Left forelimb (tissue), 1 donor: ENCODE measurements at regions not wholly inside any gene's neighbourhood (a gene's known extent, or its start where the extent isn't known, plus 50 kb on each side); places are given as distances from the start of the nearest gene placed in this dataset.
A peak's percentile ranks its signal among the peaks of the same experiment; 100 is the strongest.

Experiments used
- DNase-seq: peaks from one replicate; pipeline ENCODE4 v3.0.0-alpha.2; 2018; ENCODE audit warnings: low spot score

GRCh38 chr22:48855593-48856307 is 971.9 kb downstream of the BRD1 start:
- no peak for DNase-seq

GRCh38 chr22:48855013-48855412 is 972.7 kb downstream of the BRD1 start:
- DNase-seq = no peak

- no peak for DNase-seq
Observed at GRCh38 chr22:48853627-48854240, 973.9 kb downstream of the BRD1 start.

DNA sequence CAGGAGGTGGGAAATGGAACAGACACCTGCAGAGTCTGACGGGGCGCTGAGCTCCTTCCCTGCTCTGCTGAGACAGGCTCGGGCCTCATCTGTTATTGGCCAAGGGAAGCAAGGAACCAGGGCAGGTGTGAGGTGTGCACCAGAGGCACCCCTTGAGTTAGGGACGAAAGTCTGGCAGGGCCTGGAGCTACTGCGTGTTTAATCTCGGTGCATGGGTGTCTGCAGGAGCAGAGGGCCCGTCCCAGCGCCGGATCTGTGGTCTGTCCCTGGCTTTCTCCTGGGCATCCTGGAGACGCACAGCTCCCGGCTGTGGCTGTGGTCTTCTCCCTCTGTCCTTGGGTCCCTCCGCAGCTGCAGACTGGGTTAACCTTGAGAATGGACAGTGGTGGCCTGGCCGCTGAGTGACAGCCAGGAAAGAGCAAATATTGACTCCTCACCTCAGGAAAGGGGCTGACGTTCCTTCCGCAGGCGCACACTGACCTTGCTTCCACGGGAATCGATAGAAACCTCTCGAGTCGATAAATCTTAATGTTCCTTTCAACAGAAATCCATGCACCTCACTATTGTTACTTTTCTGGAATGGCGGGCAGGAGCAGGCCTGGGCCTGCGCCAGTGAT is 975.6 kb downstream of the BRD1 start:
- peak; percentile 42 for DNase-seq

- DNase-seq = no peak
Observed at GRCh38 chr22:48850658-48851287, 976.9 kb downstream of the BRD1 start.

DNA sequence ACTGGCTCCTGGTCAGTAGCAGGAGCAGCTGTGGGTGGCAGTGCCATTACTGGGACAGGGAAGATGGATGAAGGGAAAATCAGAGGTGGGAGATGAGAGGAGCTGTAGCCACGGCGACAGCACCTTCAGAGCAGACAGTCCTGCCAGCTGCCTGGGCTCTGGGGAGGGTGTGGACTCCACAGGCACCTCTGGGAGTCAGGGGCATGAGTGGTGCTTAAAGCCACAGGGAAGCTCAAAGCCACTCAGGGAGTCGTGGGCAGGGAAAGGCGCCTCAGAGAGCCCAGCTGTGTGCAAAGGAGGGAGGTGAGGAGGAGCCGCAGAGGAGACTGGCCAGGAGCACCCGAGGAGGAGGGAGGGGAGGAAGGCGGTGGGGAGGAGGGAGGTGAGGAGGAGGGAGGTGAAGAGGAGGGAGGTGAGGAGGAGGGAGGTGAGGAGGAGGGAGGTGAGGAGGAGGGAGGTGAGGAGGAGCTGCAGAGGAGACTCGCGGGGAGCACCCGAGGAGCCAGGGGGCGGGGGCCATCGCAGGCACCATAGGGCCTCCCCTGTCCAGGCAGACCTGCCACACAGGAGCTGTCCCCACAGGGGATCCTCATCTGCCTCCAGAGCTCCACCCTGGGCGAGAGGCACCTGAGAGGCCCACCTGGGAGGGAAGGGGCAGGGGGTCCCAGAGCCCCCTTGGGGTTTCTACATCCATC is 977.6 kb downstream of the BRD1 start:
- DNase-seq = no peak

DNA sequence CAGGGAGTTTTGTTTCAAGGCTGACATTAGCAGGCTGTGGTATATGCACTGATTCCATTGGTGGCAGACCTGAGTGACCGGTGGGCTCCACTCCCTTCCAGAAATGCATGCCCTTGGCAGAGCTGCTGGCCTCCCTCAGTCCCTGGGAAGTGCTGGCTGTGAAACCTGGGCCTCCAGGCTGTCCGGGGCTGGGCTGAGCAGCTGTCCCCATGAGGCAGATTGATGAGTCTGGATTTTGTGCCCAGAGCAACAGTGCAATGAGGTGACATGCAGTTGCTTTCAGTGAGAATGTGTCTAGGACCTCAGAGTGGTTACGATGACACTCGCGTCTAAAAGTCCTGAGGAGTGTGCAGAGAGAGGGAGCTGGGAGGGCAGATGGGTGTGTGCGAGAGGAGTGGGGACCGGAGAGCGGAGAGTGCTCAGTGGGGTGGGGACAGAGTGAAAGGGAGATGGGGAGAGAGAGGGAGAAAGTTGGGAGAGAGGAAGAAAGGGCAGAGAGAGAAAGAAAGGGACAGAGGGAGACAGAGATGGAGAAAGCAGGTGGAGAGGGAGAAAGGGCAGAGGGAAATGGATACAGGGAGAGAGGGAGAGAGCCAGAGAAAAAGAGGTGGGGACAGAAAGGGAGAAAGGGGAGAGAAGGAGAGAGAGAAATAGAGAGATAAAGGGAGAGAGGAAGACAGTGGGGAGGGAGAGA is 978.3 kb downstream of the BRD1 start:
- DNase-seq = no peak

- no peak for DNase-seq
Observed at GRCh38 chr22:48846200-48846599, 981.5 kb downstream of the BRD1 start.

DNA sequence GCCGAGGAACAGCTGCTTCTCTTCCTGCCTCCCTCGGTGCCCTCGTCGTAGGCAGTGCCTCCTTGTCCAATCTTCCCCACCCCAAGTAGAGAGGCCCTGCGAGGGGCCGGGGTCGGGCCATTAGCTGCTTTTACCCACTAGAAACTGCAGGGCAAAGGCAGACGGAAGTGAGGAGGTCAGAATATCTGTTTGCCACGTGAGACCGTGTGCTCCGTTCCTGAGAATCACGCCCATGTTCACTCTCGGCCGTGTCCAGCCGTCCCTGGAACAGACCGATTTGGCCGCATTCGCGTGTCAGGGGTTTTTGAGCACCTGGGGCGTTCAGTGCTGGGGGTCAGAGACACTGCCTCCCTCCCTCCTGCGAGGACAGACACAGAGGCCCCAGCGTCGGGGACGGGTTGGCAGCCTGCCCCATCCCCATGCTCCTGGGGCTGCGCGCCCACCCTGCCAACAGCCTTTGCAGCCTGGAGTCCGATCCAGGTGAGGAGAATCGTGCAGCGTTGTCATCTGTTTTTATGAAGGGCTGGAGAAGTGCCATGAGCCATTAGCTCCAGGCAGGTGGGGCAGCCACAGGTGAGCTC is 982.2 kb downstream of the BRD1 start:
- no peak for DNase-seq

DNA sequence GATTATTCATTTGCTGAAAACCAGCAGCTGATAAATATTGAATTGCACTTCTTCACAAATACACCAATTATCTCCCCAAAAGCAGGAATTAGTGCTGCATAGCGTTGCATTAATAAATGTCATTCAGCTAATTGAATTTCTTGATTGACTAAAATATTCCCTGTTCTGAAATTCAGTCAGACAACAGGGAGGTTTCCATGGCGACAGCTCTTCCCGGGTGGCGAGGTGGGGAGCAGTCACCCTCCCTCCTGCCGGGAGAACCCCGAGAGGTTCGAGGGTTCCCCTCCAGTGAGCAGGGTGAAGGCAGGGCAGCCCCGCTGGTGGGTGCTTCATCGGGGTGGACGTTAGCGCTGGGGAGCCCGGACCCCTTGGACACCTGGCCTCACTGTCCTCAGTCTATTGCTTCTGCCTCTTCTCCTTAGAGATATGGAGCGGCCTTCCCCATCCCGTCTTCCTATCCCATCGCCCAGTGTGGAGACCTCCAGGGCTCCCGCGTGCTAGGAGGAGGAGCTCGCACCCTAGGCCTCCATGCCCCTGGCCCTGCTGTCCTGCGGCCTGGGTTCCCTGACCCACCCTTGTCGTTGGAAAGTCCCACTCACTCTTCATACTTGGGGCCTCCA is 983.5 kb downstream of the BRD1 start:
- DNase-seq = no peak

GRCh38 chr22:48843640-48844039 is 984.0 kb downstream of the BRD1 start:
- DNase-seq = no peak

GRCh38 chr22:48842976-48843375 is 984.7 kb downstream of the BRD1 start:
- DNase-seq = no peak

DNA sequence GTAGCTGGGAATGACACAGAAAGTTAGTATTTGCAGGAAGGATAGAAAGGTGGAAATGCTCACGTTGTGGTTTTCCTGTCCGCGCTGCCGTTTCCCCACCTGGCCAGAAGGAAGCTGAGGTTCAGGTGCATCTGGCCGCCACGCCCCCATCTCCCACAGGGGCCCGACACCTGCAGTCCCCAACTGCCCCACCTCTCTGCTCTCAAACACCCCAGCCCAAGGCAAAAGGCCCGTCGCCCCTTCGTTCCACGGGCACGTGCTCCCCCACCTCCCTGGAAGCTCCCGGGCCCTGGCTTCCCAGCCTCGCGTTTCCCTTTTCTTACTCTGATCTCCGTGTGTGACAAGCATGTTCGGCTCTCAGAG is 985.1 kb downstream of the BRD1 start:
- DNase-seq = no peak

DNA sequence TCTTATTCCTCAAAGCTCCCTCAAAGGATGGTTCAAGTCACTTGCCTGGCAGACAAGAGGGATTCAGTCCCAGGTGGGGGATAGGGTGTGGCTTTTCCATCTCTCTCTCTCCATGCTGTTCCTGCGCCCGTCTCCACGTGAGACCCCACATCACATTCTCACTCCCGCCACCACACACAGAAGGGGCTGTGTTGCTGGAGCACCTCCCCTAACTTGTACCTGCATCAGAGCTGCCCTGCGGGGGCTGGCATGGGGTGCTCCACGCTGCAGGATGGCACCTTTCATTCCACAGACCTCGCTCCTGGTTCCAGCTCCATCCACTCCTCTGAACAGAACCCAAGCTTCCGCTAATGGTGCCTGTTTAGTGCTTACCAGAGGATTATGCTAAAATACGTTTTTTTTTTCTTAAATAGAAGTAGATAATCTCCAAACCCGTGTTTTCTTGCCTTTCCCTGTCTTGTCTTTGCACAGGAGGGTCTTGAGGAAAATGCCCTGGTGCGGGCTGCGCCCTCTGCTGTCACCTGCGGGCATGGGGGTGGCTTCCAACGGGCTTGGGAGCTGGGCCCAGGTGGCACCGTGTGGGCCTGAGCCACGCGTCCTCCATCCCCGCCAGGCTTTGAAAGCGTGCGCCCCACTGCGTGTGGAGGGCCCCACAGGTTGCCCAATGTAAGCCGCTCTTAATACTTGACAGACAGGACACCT is 985.6 kb downstream of the BRD1 start:
- DNase-seq = no peak

DNA sequence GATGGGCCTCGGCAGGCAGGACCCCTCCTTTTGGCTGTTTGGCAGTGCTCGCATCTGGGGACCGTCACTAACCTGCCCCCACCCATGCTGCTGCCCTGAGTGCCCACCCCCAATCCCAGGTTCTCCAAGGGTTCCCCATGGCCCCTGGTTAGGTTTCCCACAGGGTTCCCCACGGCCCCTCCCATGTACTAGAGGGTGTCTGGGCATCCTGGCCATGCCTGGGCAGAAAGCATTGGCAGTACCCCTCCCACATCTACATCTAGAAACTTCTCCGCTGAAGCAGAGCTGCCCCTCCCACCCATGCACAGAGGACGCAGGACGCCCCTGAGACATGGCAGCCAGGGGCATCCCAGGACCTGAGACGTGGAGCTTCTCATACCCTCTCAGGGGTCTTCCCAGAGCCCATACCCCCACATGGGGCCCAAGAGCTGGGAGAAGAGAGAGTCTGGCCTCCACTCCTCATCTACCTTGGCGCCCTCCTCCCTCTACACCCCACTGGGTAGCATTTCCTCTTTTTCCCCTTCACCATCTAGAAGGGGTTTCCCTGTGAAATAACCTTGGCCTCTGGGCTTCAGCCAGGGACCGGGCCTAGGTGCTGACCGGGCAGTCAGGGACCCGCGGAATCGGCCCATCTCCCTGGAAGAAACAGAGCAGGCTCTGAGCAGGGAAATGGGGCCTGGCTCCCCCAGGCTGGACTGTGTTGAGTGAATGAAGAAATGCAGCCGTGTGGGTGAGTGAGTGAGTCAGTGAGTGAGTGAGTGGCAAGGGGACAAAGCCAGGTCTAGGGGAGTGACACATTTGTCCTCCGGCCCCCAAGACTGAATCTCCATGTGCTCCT is 987.3 kb downstream of the BRD1 start:
- DNase-seq = no peak

DNA sequence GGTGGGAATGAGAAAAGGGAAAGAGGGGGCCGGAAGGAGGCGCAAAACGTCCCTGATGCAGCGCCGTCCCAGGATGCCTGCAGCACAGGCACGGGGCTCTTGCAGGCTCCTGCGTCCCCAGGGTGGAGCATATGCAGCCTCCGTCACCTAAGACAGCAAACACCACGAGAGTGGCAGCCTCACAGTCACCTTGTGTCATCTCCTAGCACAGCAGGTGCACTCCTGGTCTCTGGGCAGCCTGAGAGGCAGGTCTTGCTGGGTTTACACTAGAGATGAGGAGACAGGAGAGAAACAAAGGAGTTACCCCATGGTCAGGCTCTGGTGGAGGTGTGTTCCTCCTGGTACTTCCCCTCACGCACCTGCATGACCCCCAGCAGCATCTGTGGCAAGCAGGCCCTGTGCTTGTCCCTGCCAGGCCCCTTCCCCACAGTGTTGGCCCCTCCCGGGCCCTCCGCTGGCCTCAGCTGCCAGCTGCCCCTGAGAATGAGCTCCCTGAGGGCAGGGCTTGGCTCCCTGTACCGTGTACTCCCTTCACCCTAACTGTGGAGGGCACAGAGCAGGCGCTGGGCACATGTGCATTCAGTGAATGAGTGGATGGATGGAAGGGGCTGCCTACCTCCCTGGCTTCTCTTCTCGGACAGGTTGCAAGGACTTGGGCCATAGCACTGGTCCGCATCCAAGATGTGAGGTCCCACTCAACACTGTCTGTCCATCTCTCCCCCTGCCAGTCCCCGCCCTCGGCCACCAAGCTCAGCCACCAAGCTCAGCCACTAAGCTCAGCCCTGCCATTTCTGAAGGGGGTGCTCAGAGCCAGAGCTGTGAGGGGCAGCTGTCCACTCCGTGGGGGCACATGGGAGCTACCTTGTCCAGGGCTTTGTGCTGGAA is 988.6 kb downstream of the BRD1 start:
- DNase-seq = no peak

GRCh38 chr22:48838376-48838775 is 989.3 kb downstream of the BRD1 start:
- DNase-seq = no peak

- DNase-seq = no peak
Observed at GRCh38 chr22:48837341-48837935, 990.2 kb downstream of the BRD1 start.
